OCI-LY1 (cell line): ENCODE measurements at regions not wholly inside any gene's neighbourhood (a gene's known extent, or its start where the extent isn't known, plus 50 kb on each side); places are given as distances from the start of the nearest gene placed in this dataset.

Experiments
- H2AFZ ChIP-seq: fragments of 200-600 bp; sonication (generic), shearing (Covaris generic); 2 replicates; pipeline ENCODE4 v1.6.0; 2014; ENCODE audit warnings: antibody characterized with exemption, mild to moderate bottlenecking, low read length
- H3F3A ChIP-seq: fragments of 200-600 bp; sonication (generic), shearing (Covaris generic); 2 replicates; pipeline ENCODE4 v1.6.0; 2014; ENCODE audit warnings: mild to moderate bottlenecking, antibody characterized with exemption, low read length, moderate library complexity; ENCODE audit not compliant: insufficient read depth
- H3K27ac ChIP-seq: fragments of 200-600 bp; sonication (generic); 2 replicates; pipeline ENCODE4 v1.5.1; 2014; ENCODE audit warnings: low read length, mixed run types, mild to moderate bottlenecking, low read depth; ENCODE audit not compliant: poor library complexity, severe bottlenecking
- H3K27me3 ChIP-seq: fragments of 200-600 bp; sonication (generic); 2 replicates; pipeline ENCODE4 v1.6.0; 2014; ENCODE audit warnings: antibody characterized with exemption, mild to moderate bottlenecking, low read length, moderate library complexity; ENCODE audit not compliant: insufficient read depth
- H3K36me3 ChIP-seq: fragments of 200-600 bp; sonication (generic); 2 replicates; pipeline ENCODE4 v1.6.1; 2014; ENCODE audit warnings: mild to moderate bottlenecking, antibody characterized with exemption, low read length, moderate library complexity, mixed read lengths; ENCODE audit not compliant: insufficient read depth
- H3K4me1 ChIP-seq: fragments of 200-600 bp; sonication (generic); 2 replicates; pipeline ENCODE4 v1.5.1; 2014; ENCODE audit warnings: mild to moderate bottlenecking, low read length, moderate library complexity; ENCODE audit not compliant: insufficient read depth, severe bottlenecking
- H3K4me2 ChIP-seq: fragments of 200-600 bp; sonication (generic), shearing (Covaris generic); 2 replicates; pipeline ENCODE4 v1.6.1; 2014; ENCODE audit warnings: low read length
- H3K4me3 ChIP-seq: fragments of 200-600 bp; sonication (generic); 2 replicates; pipeline ENCODE4 v1.5.1; 2014; ENCODE audit warnings: low read length, low read depth, mild to moderate bottlenecking, mixed read lengths; ENCODE audit not compliant: poor library complexity, severe bottlenecking
- H3K79me2 ChIP-seq: fragments of 200-600 bp; shearing (Covaris generic); 2 replicates; pipeline ENCODE4 v1.6.1; 2016; ENCODE audit warnings: mixed run types, low read length, mixed read lengths; ENCODE audit not compliant: insufficient read depth
- H3K9ac ChIP-seq: fragments of 200-600 bp; sonication (generic), shearing (Covaris generic); 2 replicates; pipeline ENCODE4 v1.6.1; 2014; ENCODE audit warnings: mild to moderate bottlenecking, low read length, mixed read lengths
- H3K9me2 ChIP-seq: fragments of 200-600 bp; sonication (generic), shearing (Covaris generic); 2 replicates; pipeline ENCODE4 v1.6.1; 2014; ENCODE audit warnings: low read depth, mild to moderate bottlenecking, low read length, mixed read lengths
- H3K9me3 ChIP-seq: fragments of 200-600 bp; shearing (Covaris generic); 2 replicates; pipeline ENCODE4 v1.6.1; 2014; ENCODE audit warnings: low read length, mixed read lengths
- H4K20me1 ChIP-seq: fragments of 200-600 bp; sonication (generic), shearing (Covaris generic); 2 replicates; pipeline ENCODE4 v1.6.0; 2016; ENCODE audit warnings: mild to moderate bottlenecking, low read length; ENCODE audit not compliant: insufficient read depth
- EZH2 ChIP-seq: fragments of 200-600 bp; sonication (generic), shearing (Covaris generic); IDR thresholded peaks from 2 replicates; pipeline ENCODE4 v1.8.0; 2017; ENCODE audit warnings: borderline replicate concordance, mixed run types, mild to moderate bottlenecking, antibody characterized with exemption, low read length, moderate library complexity, mixed read lengths
- TF ChIP-seq, protein P1 (sequence below): fragments of 200-600 bp; sonication (generic), shearing (Covaris generic); IDR thresholded peaks from 2 replicates; pipeline ENCODE4 v1.5.1; 2017; ENCODE audit warnings: mild to moderate bottlenecking, antibody characterized with exemption, low read length, moderate library complexity, mixed read lengths

DNA sequence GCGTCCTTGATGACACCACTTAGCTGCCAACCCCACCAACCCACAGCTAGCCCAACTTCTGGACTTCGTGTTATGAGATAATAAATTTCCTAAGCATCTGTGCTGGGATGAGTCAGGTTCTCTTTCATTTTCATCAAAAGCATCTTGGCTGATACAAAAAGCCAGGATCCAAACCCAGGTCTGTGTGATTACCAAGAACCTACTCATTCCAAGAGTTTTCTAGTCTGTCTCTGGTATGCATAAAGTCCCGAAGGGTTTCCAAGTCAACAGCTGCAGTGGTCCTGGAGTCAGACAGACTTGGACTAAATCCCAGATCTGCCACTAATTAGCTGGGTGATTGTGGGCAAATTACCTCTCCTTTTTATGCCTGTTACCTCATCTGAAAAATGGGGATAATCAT, 55.5 kb upstream of the SERP2 start:
- TF ChIP-seq EZH2 = no peak
- TF ChIP-seq, protein P1, sequence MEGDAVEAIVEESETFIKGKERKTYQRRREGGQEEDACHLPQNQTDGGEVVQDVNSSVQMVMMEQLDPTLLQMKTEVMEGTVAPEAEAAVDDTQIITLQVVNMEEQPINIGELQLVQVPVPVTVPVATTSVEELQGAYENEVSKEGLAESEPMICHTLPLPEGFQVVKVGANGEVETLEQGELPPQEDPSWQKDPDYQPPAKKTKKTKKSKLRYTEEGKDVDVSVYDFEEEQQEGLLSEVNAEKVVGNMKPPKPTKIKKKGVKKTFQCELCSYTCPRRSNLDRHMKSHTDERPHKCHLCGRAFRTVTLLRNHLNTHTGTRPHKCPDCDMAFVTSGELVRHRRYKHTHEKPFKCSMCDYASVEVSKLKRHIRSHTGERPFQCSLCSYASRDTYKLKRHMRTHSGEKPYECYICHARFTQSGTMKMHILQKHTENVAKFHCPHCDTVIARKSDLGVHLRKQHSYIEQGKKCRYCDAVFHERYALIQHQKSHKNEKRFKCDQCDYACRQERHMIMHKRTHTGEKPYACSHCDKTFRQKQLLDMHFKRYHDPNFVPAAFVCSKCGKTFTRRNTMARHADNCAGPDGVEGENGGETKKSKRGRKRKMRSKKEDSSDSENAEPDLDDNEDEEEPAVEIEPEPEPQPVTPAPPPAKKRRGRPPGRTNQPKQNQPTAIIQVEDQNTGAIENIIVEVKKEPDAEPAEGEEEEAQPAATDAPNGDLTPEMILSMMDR = no peak

DNA sequence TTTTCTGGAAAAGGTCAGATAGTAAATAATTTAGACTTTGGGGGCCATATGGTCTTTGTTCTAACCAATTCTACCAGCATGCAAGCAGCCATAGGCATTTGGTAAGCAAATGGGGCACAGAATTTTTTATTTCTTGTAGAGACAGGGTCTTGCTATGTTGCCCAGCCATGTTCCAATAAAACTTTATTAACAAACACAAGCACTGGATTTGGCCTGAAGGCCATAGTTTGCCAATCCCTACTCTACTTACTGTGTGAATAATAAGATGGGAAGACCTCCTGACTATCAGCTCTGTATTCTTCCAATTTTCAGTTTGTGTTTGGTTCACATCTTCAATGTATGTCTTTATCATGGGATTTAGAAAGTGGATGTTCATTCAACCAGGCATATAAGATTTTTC, 53.0 kb upstream of the SERP2 start:
- Histone ChIP-seq H3K9me3 (no peaks in the 10 kb centered on the region), H3K36me3 (no peaks in the 10 kb centered on the region), H2AFZ (no peak overlapping the region), H3F3A (no peaks in the 10 kb centered on the region), H3K9ac (no peak overlapping the region), H3K9me2 (no peaks in the 10 kb centered on the region), H3K4me1 (no peaks in the 10 kb centered on the region), H3K79me2 (no peaks in the 10 kb centered on the region), H4K20me1 (no peaks in the 10 kb centered on the region), H3K27me3 (no peaks in the 10 kb centered on the region; the same call in 1 of the 2 replicates), H3K4me3 (no peak overlapping the region), H3K4me2 (no peak overlapping the region), H3K27ac (no peak overlapping the region)
- TF ChIP-seq, protein P1 = no peak

More for the DNA sequence above, 55.5 kb upstream of the SERP2 start:
- H3K4me2 ChIP-seq = no peak overlapping the region
- H3K27me3 ChIP-seq = no peaks in the 10 kb centered on the region; the same call in 1 of the 2 replicates
- no peaks in the 10 kb centered on the region for H3F3A ChIP-seq
- no peaks in the 10 kb centered on the region for H3K9me2 ChIP-seq
- H4K20me1 ChIP-seq = no peaks in the 10 kb centered on the region
- no peak overlapping the region for H3K9ac ChIP-seq
- no peaks in the 10 kb centered on the region for H3K36me3 ChIP-seq
- H3K9me3 ChIP-seq = no peaks in the 10 kb centered on the region
- no peak overlapping the region for H3K27ac ChIP-seq
- no peak overlapping the region for H2AFZ ChIP-seq
- no peak overlapping the region for H3K4me3 ChIP-seq
- H3K4me1 ChIP-seq = no peaks in the 10 kb centered on the region
- H3K79me2 ChIP-seq = no peaks in the 10 kb centered on the region

DNA sequence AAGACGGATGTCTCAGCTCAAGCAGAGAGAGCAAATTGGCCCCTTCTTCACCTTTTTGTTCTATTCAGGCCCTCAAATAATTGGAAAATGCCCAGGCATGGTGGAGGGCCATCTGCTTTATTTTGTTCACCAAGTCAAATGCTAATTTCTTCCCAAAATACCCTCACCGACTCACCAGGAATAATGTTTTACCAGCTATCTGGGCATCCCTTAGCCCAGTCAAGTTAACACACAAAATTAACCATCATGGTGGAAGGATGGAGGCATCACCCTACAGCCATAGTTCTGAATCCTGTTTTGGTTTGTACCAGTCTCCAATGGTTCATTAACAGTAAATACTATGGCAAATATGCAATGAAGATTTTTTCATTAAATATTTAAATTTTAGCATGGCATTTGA, 51.7 kb upstream of the SERP2 start:
- Histone ChIP-seq H3K36me3 (no peaks in the 10 kb centered on the region), H3K9ac (no peak overlapping the region), H3K9me3 (no peaks in the 10 kb centered on the region), H3F3A (no peaks in the 10 kb centered on the region), H3K4me3 (no peak overlapping the region), H4K20me1 (no peaks in the 10 kb centered on the region), H3K79me2 (no peaks in the 10 kb centered on the region), H3K27me3 (no peaks in the 10 kb centered on the region; the same call in 1 of the 2 replicates), H2AFZ (no peak overlapping the region), H3K27ac (no peak overlapping the region), H3K4me2 (no peak overlapping the region), H3K9me2 (no peaks in the 10 kb centered on the region), H3K4me1 (no peaks in the 10 kb centered on the region)
- TF ChIP-seq EZH2 = no peak

- Histone ChIP-seq H4K20me1 (no peaks in the 10 kb centered on the region), H3K9me3 (no peaks in the 10 kb centered on the region), H3K9me2 (no peaks in the 10 kb centered on the region), H3F3A (no peaks in the 10 kb centered on the region), H3K9ac (no peak overlapping the region), H3K79me2 (no peaks in the 10 kb centered on the region), H3K4me3 (no peak overlapping the region), H3K4me2 (no peak overlapping the region), H3K36me3 (no peaks in the 10 kb centered on the region), H3K27ac (no peak overlapping the region), H3K27me3 (no peaks in the 10 kb centered on the region; the same call in 1 of the 2 replicates), H2AFZ (no peak overlapping the region), H3K4me1 (no peaks in the 10 kb centered on the region)
- no peak for TF ChIP-seq EZH2
- TF ChIP-seq, protein P1 = no peak
Measured at GRCh38 chr13:44322928-44323327, 50.7 kb upstream of the SERP2 start.
